GM06990 (cell line): ENCODE measurements at regions not wholly inside any gene's neighbourhood (a gene's known extent, or its start where the extent isn't known, plus 50 kb on each side); places are given as distances from the start of the nearest gene placed in this dataset.
A peak's percentile ranks its signal among the peaks of the same experiment; 100 is the strongest.

Source experiments
- DNase-seq: peaks from one replicate; pipeline ENCODE4 v3.0.0-alpha.2; 2011; ENCODE audit not compliant: insufficient read length; ENCODE audit errors: extremely low read depth
- H3K27me3 ChIP-seq: replicated peaks from 2 replicates; pipeline ENCODE4 v1.6.0; 2011; ENCODE audit warnings: low read length; ENCODE audit not compliant: control insufficient read depth, insufficient read depth
- H3K36me3 ChIP-seq: 2 replicates; pipeline ENCODE4 v1.5.1; 2011; ENCODE audit warnings: low read length; ENCODE audit not compliant: control insufficient read depth, insufficient read depth
- H3K4me3 ChIP-seq: replicated peaks from 2 replicates; pipeline ENCODE4 v1.5.1; 2011; ENCODE audit warnings: low read depth, mild to moderate bottlenecking, control low read depth, low read length
- TF ChIP-seq, protein P1 (sequence below): IDR thresholded peaks from 2 replicates; pipeline ENCODE4 v1.5.1; 2011; ENCODE audit warnings: low read length, control low read depth, mild to moderate bottlenecking, inconsistent platforms; ENCODE audit not compliant: insufficient read depth, poor library complexity, severe bottlenecking

DNA sequence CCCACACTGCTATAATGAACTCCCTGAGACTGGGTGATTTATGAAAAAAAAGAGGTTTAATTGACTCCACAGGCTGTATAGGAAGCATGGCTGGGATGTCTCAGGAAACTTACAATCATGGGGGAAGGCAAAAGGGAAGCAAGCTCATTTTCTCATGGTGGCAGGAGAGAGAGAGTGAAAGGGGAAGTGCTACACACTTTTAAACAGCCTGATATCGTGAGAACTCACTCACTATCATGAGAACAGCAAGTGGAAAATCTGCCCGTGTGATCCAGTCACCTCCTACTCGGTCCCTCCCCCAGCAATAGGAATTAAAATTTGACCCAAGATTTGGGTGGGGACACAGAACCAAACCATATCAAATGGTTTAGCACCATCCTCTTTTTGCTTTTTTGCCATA is 116.6 kb upstream of the CEP162 start:
- H3K36me3 ChIP-seq = no peaks in the 10 kb centered on the region
- H3K27me3 ChIP-seq = no peaks in the 10 kb centered on the region; the same call in 1 of the 2 replicates
- DNase-seq = no peak
- TF ChIP-seq, protein P1, sequence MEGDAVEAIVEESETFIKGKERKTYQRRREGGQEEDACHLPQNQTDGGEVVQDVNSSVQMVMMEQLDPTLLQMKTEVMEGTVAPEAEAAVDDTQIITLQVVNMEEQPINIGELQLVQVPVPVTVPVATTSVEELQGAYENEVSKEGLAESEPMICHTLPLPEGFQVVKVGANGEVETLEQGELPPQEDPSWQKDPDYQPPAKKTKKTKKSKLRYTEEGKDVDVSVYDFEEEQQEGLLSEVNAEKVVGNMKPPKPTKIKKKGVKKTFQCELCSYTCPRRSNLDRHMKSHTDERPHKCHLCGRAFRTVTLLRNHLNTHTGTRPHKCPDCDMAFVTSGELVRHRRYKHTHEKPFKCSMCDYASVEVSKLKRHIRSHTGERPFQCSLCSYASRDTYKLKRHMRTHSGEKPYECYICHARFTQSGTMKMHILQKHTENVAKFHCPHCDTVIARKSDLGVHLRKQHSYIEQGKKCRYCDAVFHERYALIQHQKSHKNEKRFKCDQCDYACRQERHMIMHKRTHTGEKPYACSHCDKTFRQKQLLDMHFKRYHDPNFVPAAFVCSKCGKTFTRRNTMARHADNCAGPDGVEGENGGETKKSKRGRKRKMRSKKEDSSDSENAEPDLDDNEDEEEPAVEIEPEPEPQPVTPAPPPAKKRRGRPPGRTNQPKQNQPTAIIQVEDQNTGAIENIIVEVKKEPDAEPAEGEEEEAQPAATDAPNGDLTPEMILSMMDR = no peak
- H3K4me3 ChIP-seq = no peak overlapping the region

DNA sequence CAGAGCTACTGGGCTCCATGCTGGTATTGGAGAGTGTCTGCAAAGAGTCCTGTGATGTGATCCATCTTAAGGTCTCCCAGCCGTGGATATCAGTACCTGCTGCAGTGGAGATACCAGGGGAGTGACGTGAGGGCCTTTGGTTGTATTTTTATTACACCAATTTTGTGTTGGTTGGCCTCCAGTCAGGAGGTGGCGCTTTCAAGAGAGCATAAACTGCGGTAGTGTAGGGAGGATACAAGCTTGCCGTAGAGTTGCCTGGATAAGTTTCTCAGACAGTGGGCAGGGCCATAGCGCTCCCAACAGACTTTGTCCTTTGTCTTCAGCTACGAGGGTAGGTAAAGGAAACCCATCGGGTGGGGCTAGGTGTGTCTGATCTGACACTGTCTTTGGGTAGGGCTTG is 113.0 kb upstream of the CEP162 start:
- DNase-seq = no peak
- H3K27me3 ChIP-seq = no peaks in the 10 kb centered on the region; the same call in 1 of the 2 replicates
- TF ChIP-seq, protein P1 = no peak
- no peaks in the 10 kb centered on the region for H3K36me3 ChIP-seq
- no peak overlapping the region for H3K4me3 ChIP-seq

DNA sequence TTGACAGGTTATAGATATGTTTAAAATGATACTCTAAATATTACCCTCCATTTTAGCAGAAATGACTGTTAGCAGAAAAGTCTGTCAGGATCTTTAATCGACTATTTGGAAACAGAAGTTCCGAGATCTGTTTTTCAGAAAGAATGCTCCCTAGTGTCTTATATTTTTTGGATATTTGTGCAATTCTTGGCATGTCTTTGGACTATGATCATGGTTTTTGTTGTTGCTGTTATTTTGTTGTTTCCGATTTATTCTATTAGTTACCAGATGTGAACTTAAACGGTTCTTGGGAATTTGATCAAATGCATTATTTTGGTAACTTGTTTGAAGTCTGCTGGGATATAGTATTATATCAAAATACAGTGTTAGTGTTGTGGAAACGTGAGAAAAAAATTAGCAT is 106.4 kb upstream of the CEP162 start:
- DNase-seq = no peak
- TF ChIP-seq, protein P1 = no peak
- Histone ChIP-seq H3K36me3 (no peaks in the 10 kb centered on the region), H3K27me3 (no peaks in the 10 kb centered on the region), H3K4me3 (no peak overlapping the region)

DNA sequence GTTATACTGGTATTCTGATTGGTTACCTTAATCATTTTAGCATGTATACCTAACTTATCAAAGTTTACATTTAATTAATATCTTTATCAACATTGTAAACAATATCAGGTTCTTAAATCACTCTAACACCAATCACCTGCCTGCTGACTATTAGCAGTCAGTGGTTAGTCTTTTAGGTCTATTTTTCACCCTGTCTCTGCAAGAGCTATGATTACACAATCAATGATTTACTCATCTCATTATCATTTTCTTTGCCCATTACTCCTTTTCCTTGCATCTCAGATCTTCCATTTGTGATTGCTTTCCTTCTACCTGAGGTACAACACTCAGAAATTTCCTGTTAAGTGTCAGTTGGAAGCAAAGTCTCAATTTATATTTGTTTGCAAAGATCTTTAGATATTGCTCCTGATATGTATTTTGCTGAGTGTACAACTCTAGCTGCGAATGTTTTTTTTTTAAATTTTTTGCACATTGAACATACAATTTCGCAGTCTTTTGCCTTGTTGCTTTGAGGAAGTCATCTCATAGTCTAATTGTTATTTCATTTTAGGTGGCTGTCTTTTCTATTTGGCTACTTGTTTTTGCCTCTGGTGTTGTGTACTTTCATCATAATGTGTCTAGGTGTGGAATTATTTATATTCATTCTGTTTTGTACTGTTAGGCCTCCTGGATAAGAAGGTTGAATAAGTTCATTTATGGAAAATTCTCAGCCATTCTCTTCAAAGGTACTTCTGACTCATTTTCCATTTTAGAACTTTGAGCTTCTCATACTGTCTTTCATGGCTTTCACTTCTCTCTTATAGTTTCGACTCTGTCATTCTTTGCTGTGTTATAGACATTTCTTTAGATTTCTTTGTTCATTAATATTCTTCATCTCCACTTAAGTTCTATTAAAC is 104.9 kb upstream of the CEP162 start:
- TF ChIP-seq, protein P1 = no peak
- Histone ChIP-seq H3K4me3 (no peak overlapping the region), H3K36me3 (no peaks in the 10 kb centered on the region), H3K27me3 (no peaks in the 10 kb centered on the region)
- peak; percentile 77 for DNase-seq

DNA sequence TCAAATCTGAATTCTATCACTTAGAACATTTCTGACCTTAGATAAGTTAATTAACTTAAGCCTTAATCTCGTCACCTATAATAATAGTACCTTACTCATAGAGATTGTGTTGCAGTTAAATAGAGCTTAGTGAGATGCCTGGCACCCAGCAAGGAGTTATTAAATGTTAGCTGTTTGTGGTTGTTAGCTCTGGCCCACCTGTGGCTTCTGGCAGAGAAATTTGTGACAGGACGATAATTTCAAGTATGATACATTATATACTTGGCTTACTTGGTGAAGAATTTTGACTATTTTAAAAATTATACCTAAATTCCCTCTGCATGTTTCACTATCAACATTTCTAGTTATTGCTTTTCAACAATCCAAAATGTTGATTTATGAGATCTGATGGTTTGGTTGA is 102.9 kb upstream of the CEP162 start:
- no peak overlapping the region for H3K4me3 ChIP-seq
- DNase-seq = no peak
- TF ChIP-seq, protein P1 = no peak
- no peaks in the 10 kb centered on the region for H3K27me3 ChIP-seq
- H3K36me3 ChIP-seq = no peaks in the 10 kb centered on the region

DNA sequence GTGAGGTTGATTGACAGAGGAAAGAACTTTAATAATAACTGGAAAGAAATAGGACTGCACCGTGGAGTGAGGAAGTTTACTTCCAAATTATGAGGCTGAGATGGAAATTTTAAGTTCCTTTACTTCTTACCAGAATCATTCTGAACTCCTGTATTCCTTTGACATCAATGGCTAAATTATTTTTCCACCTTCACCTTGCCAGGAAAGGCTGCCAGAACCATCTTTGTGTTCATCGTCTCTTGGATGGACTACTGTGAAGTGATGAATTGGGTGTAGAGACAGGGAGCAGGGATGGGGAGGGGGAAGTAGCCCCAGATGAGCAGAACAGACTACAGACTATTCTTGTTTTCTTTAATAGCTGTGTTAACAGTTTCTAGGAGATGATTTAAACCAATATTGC is 102.1 kb upstream of the CEP162 start:
- Histone ChIP-seq H3K27me3 (no peaks in the 10 kb centered on the region), H3K36me3 (no peaks in the 10 kb centered on the region), H3K4me3 (no peak overlapping the region)
- DNase-seq = no peak
- TF ChIP-seq, protein P1 = no peak
